IMR-90 (cell line): ENCODE measurements at regions not wholly inside any gene's neighbourhood (a gene's known extent, or its start where the extent isn't known, plus 50 kb on each side); places are given as distances from the start of the nearest gene placed in this dataset.

ENCODE experiments used
- ATAC-seq: fragments of 200-7000 bp; cut with Tn5 transposase; 2 replicates; pipeline ENCODE4 v1.9.1; 2020; ENCODE audit warnings: low read depth, mild to moderate bottlenecking, moderate library complexity
- BruUV-seq: library from RNA; stranded (reverse); fragments of 400-500 nt; replicated peaks from 2 replicates; lab custom pipeline; 2021; lab: Mats Ljungman, UMichigan
- CTCF ChIA-PET: fragments of 300-600 bp; formaldehyde crosslinking; extraction: SDS; loops from one replicate; lab custom pipeline; 2021; ENCODE audit warnings: antibody characterized with exemption; lab: Yijun Ruan, JAX
- POLR2A ChIA-PET: fragments of 300-600 bp; sonication (Branson Sonifier 250); formaldehyde crosslinking; loops from one replicate; lab custom pipeline; 2022; ENCODE audit warnings: antibody characterized with exemption; ENCODE audit not compliant: unreplicated experiment; lab: Charles Lee
- DNase-seq: peaks from one replicate; pipeline ENCODE4 v3.0.0; 2013
- H2AFZ ChIP-seq: replicated peaks from 2 replicates; pipeline ENCODE3; 2013; ENCODE audit warnings: low read length, mild to moderate bottlenecking; ENCODE audit not compliant: poor library complexity
- H2AK5ac ChIP-seq: 2 replicates; pipeline ENCODE4 v1.6.1; 2013; ENCODE audit warnings: low read depth, low read length, inconsistent platforms
- H2AK9ac ChIP-seq: replicated peaks from 2 replicates; pipeline ENCODE3; 2013; ENCODE audit warnings: mild to moderate bottlenecking, low read depth, low read length, moderate library complexity; ENCODE audit not compliant: poor library complexity
- H2BK120ac ChIP-seq: 2 replicates; pipeline ENCODE4 v1.6.1; 2013; ENCODE audit warnings: low read depth, low read length, inconsistent platforms
- H2BK15ac ChIP-seq: 3 replicates; pipeline ENCODE4 v1.6.1; 2013; ENCODE audit warnings: low read depth, low read length, inconsistent platforms
- H2BK20ac ChIP-seq: 2 replicates; pipeline ENCODE4 v1.6.1; 2013; ENCODE audit warnings: low read depth, mild to moderate bottlenecking, inconsistent platforms, low read length, moderate library complexity
- H2BK5ac ChIP-seq: 2 replicates; pipeline ENCODE4 v1.6.1; 2013; ENCODE audit warnings: mild to moderate bottlenecking, low read depth, low read length, inconsistent platforms; ENCODE audit not compliant: poor library complexity, severe bottlenecking
- H3K14ac ChIP-seq: replicated peaks from 2 replicates; pipeline ENCODE4 v1.6.1; 2013; ENCODE audit warnings: low read depth, low read length, inconsistent platforms
- H3K18ac ChIP-seq: 2 replicates; pipeline ENCODE4 v1.6.1; 2013; ENCODE audit warnings: low read depth, low read length, control low read depth
- H3K23ac ChIP-seq: 2 replicates; pipeline ENCODE4 v1.6.1; 2013; ENCODE audit warnings: low read depth, low read length, inconsistent platforms
- H3K27ac ChIP-seq: 2 replicates; pipeline ENCODE4 v1.5.1; 2013; ENCODE audit warnings: mild to moderate bottlenecking, control low read depth, low read length; ENCODE audit not compliant: insufficient read depth
- H3K27me3 ChIP-seq: 2 replicates; pipeline ENCODE4 v1.6.1; 2013; ENCODE audit warnings: low read length; ENCODE audit not compliant: control insufficient read depth, insufficient read depth
- H3K36me3 ChIP-seq: 2 replicates; pipeline ENCODE4 v1.6.1; 2013; ENCODE audit warnings: low read length, mixed read lengths; ENCODE audit not compliant: control insufficient read depth, insufficient read depth
- H3K4ac ChIP-seq: 2 replicates; pipeline ENCODE4 v1.6.1; 2013; ENCODE audit warnings: low read depth, low read length, inconsistent platforms
- H3K4me1 ChIP-seq: 2 replicates; pipeline ENCODE4 v1.6.1; 2013; ENCODE audit warnings: low read length, mixed read lengths; ENCODE audit not compliant: control insufficient read depth, insufficient read depth
- H3K4me2 ChIP-seq: 2 replicates; pipeline ENCODE4 v1.6.1; 2013; ENCODE audit warnings: low read depth, mild to moderate bottlenecking, control low read depth, low read length, moderate library complexity
- H3K4me3 ChIP-seq: 2 replicates; pipeline ENCODE4 v1.5.1; 2013; ENCODE audit warnings: low read depth, mild to moderate bottlenecking, control low read depth, low read length, moderate library complexity; ENCODE audit not compliant: insufficient read depth
- H3K56ac ChIP-seq: 2 replicates; pipeline ENCODE4 v1.6.1; 2013; ENCODE audit warnings: low read length, inconsistent platforms; ENCODE audit not compliant: insufficient read depth; ENCODE audit errors: extremely low read depth
- H3K79me1 ChIP-seq, 2 experiments: 2 replicates each; pipeline ENCODE4 v1.6.1; 2013; ENCODE audit warnings: low read length in 2 of 2, inconsistent platforms in 1 of 2, low read depth in 1 of 2
- H3K9ac ChIP-seq: 2 replicates; pipeline ENCODE4 v1.6.1; 2013; ENCODE audit warnings: low read depth, low read length, control low read depth
- H3K9me1 ChIP-seq: 2 replicates; pipeline ENCODE4 v1.6.1; 2013; ENCODE audit warnings: low read length, inconsistent platforms; ENCODE audit not compliant: insufficient read depth
- H3K9me3 ChIP-seq: 2 replicates; pipeline ENCODE4 v1.6.1; 2013; ENCODE audit warnings: low read length; ENCODE audit not compliant: control insufficient read depth, insufficient read depth
- H4K20me1 ChIP-seq: 2 replicates; pipeline ENCODE4 v1.6.1; 2013; ENCODE audit warnings: low read length, inconsistent platforms; ENCODE audit not compliant: insufficient read depth
- H4K5ac ChIP-seq: 2 replicates; pipeline ENCODE4 v1.6.1; 2013; ENCODE audit warnings: mild to moderate bottlenecking, low read depth, low read length, control low read depth
- H4K8ac ChIP-seq, 2 experiments: 2 replicates each; pipeline ENCODE4 v1.6.1; 2013; ENCODE audit warnings: low read depth in 2 of 2, low read length in 2 of 2, control low read depth in 1 of 2, inconsistent platforms in 1 of 2
- H4K91ac ChIP-seq: 2 replicates; pipeline ENCODE4 v1.6.1; 2013; ENCODE audit warnings: low read depth, low read length, inconsistent platforms; ENCODE audit not compliant: insufficient read depth
- BHLHE40 ChIP-seq: fragments of 150-350 bp; IDR thresholded peaks from 2 replicates; pipeline ENCODE4 v1.6.1; 2016; ENCODE audit warnings: mild to moderate bottlenecking, low read depth, low read length
- CEBPB ChIP-seq: IDR thresholded peaks from 2 replicates; pipeline ENCODE4 v1.6.1; 2012; ENCODE audit warnings: low read depth, low read length, improper control_type of control experiment
- CHD1 ChIP-seq: IDR thresholded peaks from 2 replicates; pipeline ENCODE4 v1.6.1; 2012; ENCODE audit warnings: low read depth, low read length, improper control_type of control experiment
- CTCF ChIP-seq: conservative IDR thresholded peaks from 2 replicates; pipeline ENCODE4 v1.5.1; 2012; ENCODE audit warnings: mild to moderate bottlenecking, low read depth, low read length, improper control_type of control experiment
- ELK1 ChIP-seq: fragments of 150-350 bp; IDR thresholded peaks from 2 replicates; pipeline ENCODE4 v1.6.1; 2016; ENCODE audit warnings: low read depth, mild to moderate bottlenecking, low read length, moderate library complexity, borderline replicate concordance
- MAFK ChIP-seq: IDR thresholded peaks from 2 replicates; pipeline ENCODE4 v1.6.1; 2012; ENCODE audit warnings: low read depth, low read length, improper control_type of control experiment
- NFE2L2 ChIP-seq: fragments of 150-350 bp; IDR thresholded peaks from 2 replicates; pipeline ENCODE4 v1.6.1; 2016; ENCODE audit warnings: low read depth, mild to moderate bottlenecking, low read length
- WGBS, 2 experiments: methylation state at CpG; one replicate each; pipeline versions ENCODE4 v1.1.5 to v1.1.7; 2013; ENCODE audit warnings: missing lambda C conversion rate in 2 of 2; ENCODE audit not compliant: insufficient read length in 1 of 2; ENCODE audit errors: extremely low coverage in 2 of 2; 5-methylcytosine and 5-hydroxymethylcytosine counted together
- dilution Hi-C: fragments of 300-500 bp; cut with HindIII; formaldehyde crosslinking; loops from one replicate; pipeline ENCODE4 v1.14.3; 2018; ENCODE audit warnings: low sequenced_read_pairs; ENCODE audit not compliant: unreplicated experiment
- in situ Hi-C: fragments of 300-500 bp; cut with MboI; formaldehyde crosslinking; loops from 3 replicates; pipeline ENCODE4 v1.14.3; 2019; ENCODE audit warnings: low sequenced_read_pairs, inconsistent platforms, mixed read lengths
- intact Hi-C: fragments of 100-400 bp; cut with micrococcal nuclease; formaldehyde crosslinking; loops from 2 replicates; pipeline ENCODE4 v1.10.0; 2022

- no peak overlapping the region for H3K4ac ChIP-seq
- H3K27ac ChIP-seq, result no peak overlapping the region
- TF ChIP-seq ELK1 (no peak), BHLHE40 (no peak), CTCF (no peak), NFE2L2 (no peak), CEBPB (no peak), MAFK (no peak), CHD1 (no peak)
- no peak overlapping the region for H3K23ac ChIP-seq
- H3K4me1 ChIP-seq, result no peaks in the 10 kb centered on the region
- H3K56ac ChIP-seq, result no peak overlapping the region
- no peak overlapping the region for H2BK120ac ChIP-seq
- intact Hi-C loops, result no loop called here
- H2AFZ ChIP-seq, result no peak overlapping the region
- H4K20me1 ChIP-seq, result no peaks in the 10 kb centered on the region
- ChIA-PET POLR2A (interaction anchor here (0.6 kb wide), 1 partner anchor 16 kb away, joined by 3 read pairs; no protein-coding TSS in a partner anchor), CTCF (interaction anchor here (0.6 kb wide), 1 partner anchor 51 kb away, joined by 3 read pairs; no protein-coding TSS in a partner anchor)
- dilution Hi-C loops, result no loop called here
- H4K8ac ChIP-seq, result no peak overlapping the region
- H3K27me3 ChIP-seq, result no peaks in the 10 kb centered on the region
- H2BK20ac ChIP-seq, result no peak overlapping the region
- H3K9me1 ChIP-seq, result no peaks in the 10 kb centered on the region
- no TSS peak for BruUV-seq
- no peak for ATAC-seq
- no peaks in the 10 kb centered on the region for H3K9me3 ChIP-seq
- H4K5ac ChIP-seq, result no peak overlapping the region
- no peak overlapping the region for H3K18ac ChIP-seq
- H2AK9ac ChIP-seq, result no peak overlapping the region
- H4K91ac ChIP-seq, result no peak overlapping the region
- no peak overlapping the region for H2BK15ac ChIP-seq
- WGBS, 2 experiments, result 0% methylated on average over 1 of the region's 2 CpGs; no CpG with 5 or more reads in 1 of the 2 experiments
- H3K4me2 ChIP-seq, result no peak overlapping the region
- H2AK5ac ChIP-seq, result no peak overlapping the region
- H3K9ac ChIP-seq, result no peak overlapping the region
- H3K79me1 ChIP-seq, result no peaks in the 10 kb centered on the region
- in situ Hi-C loops, result no loop called here
- H3K14ac ChIP-seq, result no peak overlapping the region
- H2BK5ac ChIP-seq, result no peak overlapping the region
- H3K36me3 ChIP-seq, result no peaks in the 10 kb centered on the region
- H3K4me3 ChIP-seq, result no peak overlapping the region
- DNase-seq, result no peak
These were observed 174.9 kb upstream of the SMARCAD1 start for GRCh38 chr4:94032754-94033153.
